Fibroblast of skin of back (primary cell): ENCODE measurements at regions not wholly inside any gene's neighbourhood (a gene's known extent, or its start where the extent isn't known, plus 50 kb on each side); places are given as distances from the start of the nearest gene placed in this dataset.
"Not testable (repeated sequence)": the region's sequence is repeated elsewhere in the genome, so short reads cannot be mapped to it uniquely, and the experiment has no call there.

Experiments used
- DNase-seq: peaks from one replicate; pipeline ENCODE4 v3.0.0-alpha.2; 2013

DNA sequence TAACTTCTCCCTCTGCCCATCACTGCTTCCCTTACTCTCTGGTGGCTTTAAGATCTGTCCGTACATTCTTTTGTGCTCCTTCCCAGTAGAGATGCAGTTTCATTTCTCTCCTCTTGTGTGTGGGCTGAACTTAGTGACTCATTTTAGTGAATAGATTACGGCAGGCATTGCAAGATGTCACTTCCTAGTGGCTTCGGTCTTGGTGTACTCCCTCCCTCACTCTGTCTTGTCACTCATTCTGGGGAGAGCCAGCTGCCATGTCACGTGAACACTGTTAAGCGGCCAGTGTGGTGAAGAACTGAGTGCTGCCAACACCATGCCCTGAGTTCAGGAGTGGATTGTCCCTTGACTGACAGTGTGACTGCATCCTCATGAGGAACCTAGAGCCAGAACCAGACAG, 115.9 kb downstream of the OTOR start:
- DNase-seq, result peak; percentile 29

DNA sequence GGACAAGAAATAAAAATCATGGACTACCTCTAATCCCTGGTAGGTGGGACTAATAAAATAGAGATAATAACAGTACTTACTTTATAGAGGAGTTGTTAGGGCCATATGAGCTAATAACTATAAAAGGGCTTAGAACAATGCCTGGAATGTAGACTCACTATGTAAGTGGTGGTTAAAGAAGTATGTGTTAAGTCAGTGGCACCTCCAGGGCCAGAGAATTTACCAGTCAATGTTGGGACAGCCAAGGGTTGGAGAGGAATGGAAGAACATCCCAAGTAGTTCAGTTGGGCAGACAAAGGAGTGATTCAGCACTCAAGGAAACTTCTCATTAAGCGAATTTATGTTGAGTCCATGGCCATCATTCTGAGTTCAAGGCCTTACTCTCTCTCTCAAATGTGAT, 116.8 kb downstream of the OTOR start:
- DNase-seq, result peak; percentile 36

GRCh38 chr20:16865406-16865805, 117.2 kb downstream of the OTOR start:
- no peak for DNase-seq

DNA sequence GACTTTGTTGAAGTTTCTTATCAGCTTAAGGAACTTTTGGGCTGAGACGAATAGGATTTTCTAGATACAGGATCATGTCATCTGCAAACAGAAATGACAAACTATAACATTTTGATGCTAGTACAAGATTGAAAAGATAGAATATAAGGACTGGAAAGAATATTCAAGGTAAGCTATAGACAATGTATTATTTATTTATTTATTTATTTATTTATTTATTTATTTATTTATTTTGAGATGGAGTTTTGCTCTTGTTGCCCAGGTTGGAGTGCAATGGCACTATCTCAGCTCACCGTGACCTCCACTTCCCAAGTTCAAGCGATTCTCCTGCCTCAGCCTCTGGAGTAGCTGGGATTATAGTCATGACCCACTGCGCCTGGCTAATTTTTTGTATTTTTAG, 125.0 kb downstream of the OTOR start:
- not testable (repeated sequence) for DNase-seq

DNA sequence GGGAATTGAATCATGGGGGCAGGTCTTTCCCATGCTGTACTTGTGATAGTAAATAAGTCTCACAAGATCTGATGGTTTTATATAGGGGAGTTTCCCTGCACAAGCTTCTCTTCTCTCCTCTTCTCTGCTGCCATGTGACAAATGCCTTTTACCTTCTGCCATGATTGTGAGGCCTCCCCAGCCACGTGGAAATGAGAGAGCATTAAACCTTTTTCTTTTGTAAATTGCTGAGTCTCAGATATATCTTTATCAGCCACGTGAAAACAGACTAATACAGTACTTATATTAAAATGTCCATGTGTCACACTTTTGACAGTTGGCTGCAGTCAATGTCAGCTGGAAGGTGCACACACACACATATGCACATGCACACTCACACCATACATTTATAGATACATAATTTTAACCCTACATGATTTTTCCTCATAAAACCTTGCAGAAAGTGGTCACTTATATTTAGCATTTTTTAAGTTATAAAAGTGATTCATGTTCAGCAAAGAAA, 128.9 kb downstream of the OTOR start:
- DNase-seq, result no peak

DNA sequence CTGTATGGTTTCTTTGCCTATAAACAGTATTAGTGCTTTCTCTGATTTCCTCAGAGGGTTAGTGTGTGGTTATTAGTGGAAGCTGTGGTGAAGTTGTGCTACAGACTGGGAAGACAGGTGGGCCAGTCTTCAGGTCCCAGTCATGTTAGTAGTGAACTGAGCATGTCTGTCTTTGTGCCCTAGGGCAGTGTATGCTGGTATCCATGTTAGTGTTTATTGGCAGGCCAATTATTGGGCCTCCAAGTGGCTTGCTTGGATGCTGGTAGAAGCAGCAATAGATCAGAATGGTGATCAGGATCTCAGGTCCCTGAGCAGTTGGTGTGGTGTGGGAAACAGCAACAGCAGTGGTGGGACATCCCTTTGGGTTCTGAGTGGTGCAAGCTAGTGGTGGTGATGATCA, 137.6 kb downstream of the OTOR start:
- no peak for DNase-seq

GRCh38 chr20:16898433-16898832, 150.3 kb downstream of the OTOR start:
- peak; percentile 79 for DNase-seq

GRCh38 chr20:16902662-16903061, 154.5 kb downstream of the OTOR start:
- DNase-seq, result no peak

DNA sequence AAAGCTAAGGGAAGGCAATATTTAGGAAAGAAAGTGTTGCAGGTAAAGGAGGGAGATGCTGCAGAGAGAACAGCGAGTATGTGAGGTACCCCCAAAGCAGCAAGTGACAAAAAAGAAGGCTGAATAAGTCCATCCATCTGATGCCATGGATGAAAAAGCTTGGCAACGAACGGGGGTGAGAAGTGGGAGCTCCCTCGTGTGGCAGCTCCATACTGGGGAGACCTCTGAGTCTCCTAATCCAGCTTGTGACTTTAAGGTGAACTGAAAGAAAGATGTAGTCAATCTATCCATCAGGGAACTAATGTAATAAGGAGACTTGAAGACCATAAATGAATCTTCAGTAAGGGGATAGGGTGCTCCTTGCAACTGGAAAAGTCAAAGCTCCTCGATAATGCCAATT, 156.6 kb downstream of the OTOR start:
- DNase-seq, result no peak

GRCh38 chr20:16914277-16914676, 166.1 kb downstream of the OTOR start:
- no peak for DNase-seq

- no peak for DNase-seq
Observed at GRCh38 chr20:16916165-16916564, 168.0 kb downstream of the OTOR start.

DNA sequence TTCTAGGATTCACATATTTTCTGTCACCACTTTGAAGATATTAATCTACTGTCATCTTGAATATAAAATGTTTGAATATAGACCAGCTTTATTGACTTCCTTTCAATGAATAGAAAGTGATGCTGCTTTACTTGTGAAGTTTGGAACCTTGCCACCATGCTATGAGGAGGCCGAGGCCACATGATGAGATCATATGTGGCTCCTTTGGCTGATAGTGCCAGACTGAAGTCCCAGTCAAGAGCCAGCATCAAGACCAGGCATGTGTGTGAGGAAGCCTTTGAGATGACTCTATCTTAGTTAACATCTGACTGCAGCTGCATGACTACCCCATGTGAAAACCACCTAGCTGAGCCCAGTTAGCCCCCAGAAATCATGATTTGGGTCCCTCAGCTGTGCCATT, 169.5 kb downstream of the OTOR start:
- DNase-seq, result peak; percentile 62

GRCh38 chr20:16918366-16918765, 170.2 kb downstream of the OTOR start:
- no peak for DNase-seq

DNA sequence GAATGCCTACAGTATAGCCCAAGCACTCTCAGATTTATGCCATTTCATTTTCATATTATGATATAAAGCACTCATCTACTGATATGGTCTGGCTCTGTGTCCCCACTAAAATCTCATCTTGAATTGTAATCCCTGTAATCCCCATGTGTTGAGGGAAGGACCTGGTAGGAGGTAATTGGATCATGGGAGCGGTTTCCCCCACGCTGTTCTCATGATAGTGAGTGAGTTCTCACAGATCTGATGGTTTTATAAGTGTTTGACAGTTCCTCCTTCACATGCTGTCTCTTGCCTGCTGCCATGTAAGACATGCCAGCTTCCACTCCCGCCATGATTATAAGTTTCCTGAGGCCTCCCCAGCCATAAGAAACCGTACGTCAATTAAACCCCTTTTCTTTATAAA, 171.7 kb downstream of the OTOR start:
- DNase-seq, result no peak

- DNase-seq, result peak; percentile 96
Observed at GRCh38 chr20:16922834-16923233, 174.7 kb downstream of the OTOR start.

- DNase-seq, result no peak
Observed at GRCh38 chr20:16926626-16927430, 178.7 kb downstream of the OTOR start.

DNA sequence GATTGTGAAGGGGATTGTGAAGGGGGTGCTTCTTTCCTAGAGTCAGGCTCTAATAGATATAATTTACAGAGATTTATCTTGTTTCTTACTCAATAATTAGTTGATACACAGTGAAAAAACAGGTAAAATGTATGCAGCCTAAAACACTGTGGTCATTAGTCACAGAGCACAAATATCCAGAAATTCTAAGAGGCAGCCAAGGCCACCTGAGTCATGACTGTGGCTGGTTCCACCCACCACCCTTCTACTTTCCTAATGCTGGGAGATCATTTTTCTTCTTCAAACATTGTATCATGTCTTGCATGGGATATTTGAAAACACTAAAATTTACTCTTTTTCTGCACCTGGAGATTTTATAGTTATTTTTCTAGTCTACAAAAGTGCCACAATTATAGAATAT, 181.6 kb downstream of the OTOR start:
- DNase-seq, result peak; percentile 34

DNA sequence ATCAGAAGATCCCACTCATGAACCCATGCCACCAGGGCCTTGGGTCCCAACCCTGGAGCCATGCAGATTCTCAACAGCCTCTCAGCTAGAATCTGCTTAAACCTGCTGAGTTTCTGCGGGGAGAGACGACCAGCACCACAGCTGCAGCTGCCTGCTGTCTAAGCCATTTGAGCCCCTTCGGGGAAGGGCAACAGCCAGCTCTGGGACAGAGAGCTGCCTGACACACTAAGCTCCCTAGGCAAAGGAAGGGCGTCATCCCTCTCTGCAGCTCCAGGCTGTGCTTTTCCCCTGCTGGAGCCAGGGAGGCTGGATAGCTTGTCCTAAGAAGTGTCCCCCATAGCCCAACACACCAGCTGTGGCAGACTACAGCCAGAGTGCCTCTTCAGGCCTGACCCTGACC, 182.5 kb downstream of the OTOR start:
- DNase-seq, result no peak

DNA sequence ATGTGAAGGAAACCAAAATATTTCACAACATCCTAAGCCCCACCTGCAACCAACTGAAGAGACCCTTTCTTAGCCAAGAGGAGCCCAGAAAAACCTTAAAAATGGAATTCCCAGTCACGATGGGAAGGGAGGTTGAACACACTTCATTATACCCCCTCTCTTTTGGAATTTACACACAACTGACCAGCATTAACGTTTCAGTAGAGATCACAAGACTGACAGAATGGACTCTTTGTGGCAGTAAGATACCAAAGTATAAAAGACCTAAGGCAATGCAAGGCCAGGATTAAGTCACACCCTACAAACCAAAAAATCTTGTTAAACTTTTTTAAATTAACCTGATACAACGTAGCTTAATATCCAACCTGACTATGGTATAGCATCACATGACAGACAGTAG, 190.9 kb downstream of the OTOR start:
- DNase-seq, result no peak

GRCh38 chr20:16940701-16941100, 192.5 kb downstream of the OTOR start:
- no peak for DNase-seq

DNA sequence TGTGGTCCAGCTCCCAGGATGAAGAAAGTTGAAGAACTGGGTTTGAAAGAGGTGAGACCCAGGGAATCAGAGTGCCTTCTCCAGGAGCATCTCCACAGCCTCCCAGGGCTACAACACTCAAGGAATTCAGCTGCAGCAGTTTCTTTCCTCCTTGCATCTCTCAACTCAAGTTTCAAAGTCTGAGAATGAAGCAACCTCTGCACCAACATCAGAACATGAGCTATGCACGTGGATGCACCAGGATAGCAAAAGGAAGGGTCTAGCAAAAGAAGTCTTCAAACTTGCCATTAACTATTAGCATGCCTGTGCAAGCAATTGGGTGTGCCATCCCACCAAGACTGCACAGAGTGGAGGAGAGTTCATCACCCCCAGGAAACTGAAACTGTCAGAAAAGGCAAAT, 193.9 kb downstream of the OTOR start:
- DNase-seq, result no peak

DNA sequence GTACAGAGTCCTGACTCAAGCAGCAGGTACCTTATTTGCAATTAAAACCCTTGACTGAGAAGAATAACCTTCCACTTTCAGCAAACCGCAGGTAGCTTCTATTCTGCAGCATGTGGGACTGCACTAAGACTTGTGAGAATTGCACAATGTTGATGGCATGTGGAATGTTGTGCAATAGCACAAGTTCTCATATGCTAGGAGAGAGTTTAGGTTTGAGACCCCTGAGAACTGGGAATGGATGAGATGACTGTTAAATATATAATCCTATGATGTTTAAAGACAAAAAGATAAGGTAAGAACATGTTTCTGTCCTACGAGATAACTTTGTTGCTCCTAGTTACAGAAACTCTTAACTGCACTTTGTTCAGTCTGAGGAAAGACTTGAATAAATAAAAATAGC, 194.6 kb downstream of the OTOR start:
- no peak for DNase-seq

DNA sequence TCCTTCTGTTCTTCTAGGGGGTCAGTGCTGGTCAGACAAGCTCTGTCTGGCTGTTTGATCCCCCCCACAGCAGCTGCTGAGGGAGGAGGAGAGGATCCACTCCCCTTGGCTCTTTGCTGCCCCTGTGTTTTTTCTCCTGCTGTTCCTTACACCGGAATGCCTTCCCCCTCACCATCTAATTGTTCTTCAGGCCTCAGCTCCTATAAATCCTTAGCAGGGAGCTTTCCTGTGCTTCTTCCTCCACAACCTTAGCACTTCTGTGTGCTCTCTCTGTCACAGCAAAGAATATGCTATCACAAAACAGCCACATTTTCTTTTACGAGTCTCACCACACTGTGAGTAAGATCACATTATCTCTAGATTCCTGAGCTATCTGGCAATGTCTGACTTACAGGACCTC, 196.6 kb downstream of the OTOR start:
- peak; percentile 16 for DNase-seq

- no peak for DNase-seq
Observed at GRCh38 chr20:16945619-16946018, 197.5 kb downstream of the OTOR start.

GRCh38 chr20:16946097-16946496, 197.9 kb downstream of the OTOR start:
- DNase-seq, result no peak
